ENCODE measurements at regions not wholly inside any gene's neighbourhood (a gene's known extent, or its start where the extent isn't known, plus 50 kb on each side); places are given as distances from the start of the nearest gene placed in this dataset.

DNA sequence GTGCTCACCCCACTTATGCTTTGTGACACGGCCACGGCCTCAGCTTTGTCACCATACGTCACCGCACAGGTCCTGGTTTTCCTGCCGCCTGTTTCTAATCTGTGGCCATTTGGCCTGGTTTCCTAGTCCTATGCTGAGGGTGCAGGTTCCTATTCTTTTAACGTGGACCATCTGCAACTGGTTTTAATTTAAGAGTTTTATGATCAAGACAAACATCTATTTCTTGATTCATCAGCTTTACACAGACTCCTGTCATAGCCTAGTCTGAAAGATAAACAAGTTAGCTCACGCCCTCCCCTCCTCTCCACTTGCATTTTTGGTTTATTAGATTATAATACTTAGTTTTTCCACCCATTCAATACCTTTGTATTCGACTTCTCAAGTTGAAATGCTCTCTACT, 97.5 kb upstream of the RPS6KA2 start:
- TF ChIP-seq CTCF (IDR thresholded peaks at IDR 0.05) = no peak
- no peak for TF ChIP-seq POLR2A (IDR thresholded peaks at IDR 0.05)
- H3K36me3 ChIP-seq = no peaks in the 10 kb centered on the region
- no peak for DNase-seq
- H3K27ac ChIP-seq = no peak overlapping the region
- H3K27me3 ChIP-seq = no peaks in the 10 kb centered on the region
- H3K9me3 ChIP-seq = no peaks in the 10 kb centered on the region
- no peak overlapping the region for H3K4me3 ChIP-seq
- no peaks in the 10 kb centered on the region for H3K4me1 ChIP-seq

DNA sequence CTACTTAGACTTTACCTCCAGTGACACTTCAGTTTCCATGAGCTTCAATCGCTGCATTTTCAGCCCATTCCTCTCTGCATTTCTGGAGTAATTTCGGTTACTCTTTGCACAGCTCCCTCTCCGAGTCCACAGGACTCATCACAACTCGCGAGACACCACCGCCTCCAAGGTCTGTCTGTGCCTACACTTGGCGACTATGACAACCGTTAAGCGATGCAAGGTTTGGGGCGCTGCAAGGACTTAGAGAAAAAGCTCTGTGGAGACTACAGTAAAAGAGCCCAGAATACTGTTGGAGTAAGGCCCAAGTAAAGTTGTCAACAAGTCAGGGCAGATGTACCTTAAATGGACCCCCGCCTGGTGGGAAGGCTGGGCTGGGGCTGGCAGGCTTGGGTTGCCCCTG, 95.7 kb upstream of the RPS6KA2 start:
- TF ChIP-seq CTCF (IDR thresholded peaks at IDR 0.05) = no peak
- no peak for TF ChIP-seq POLR2A (IDR thresholded peaks at IDR 0.05)
- H3K27ac ChIP-seq = no peak overlapping the region
- DNase-seq = no peak

DNA sequence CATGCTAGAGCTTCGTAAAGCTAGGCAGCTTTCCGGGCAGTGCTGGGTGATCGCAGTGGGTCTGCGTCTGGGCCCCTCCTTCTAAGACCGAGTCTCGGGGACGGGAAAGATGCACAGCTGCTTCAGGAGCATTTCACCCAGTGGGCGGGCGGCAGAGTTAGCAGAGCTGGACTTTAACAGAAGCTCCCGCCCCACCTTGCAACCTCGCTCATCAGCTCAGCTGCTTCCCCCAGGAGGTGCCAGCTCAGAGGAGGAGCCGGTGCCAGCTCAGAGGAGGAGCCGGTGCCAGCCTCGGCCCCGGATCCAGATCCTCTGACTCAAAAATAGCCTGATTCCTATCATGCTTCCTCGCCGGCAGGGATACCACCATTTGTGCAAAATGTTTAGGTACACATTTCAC, 94.5 kb upstream of the RPS6KA2 start:
- Histone ChIP-seq H3K9me3 (no peaks in the 10 kb centered on the region), H3K36me3 (no peaks in the 10 kb centered on the region), H3K4me3 (no peak overlapping the region), H3K4me1 (no peaks in the 10 kb centered on the region), H3K27ac (no peak overlapping the region), H3K27me3 (no peaks in the 10 kb centered on the region)
- DNase-seq = peak in 1 of 3 donors; percentile 10
- TF ChIP-seq POLR2A (IDR thresholded peaks at IDR 0.05) (no peak), CTCF (IDR thresholded peaks at IDR 0.05) (no peak)

More for the DNA sequence above, 95.7 kb upstream of the RPS6KA2 start:
- Histone ChIP-seq H3K4me3 (no peak overlapping the region), H3K9me3 (no peaks in the 10 kb centered on the region), H3K4me1 (no peaks in the 10 kb centered on the region), H3K36me3 (no peaks in the 10 kb centered on the region), H3K27me3 (no peaks in the 10 kb centered on the region)

DNA sequence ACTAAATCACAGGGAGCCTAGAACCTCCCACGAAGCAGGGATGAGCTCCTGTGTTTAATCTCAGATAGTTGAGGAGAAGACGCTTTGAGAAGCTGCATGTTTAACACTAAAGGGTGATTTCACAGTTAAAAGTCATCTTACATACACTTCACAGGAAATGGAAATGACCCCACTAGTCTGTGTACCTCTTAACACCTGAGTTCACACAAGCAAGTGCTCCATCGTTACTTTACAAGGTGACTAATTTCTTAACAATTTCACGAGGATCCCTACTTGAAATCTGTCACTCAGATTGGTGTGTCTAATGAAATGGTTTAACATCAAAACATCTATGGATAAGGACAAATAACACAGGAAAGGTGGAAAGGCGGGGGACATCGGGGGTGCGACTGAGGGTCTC, 93.8 kb upstream of the RPS6KA2 start:
- Histone ChIP-seq H3K9me3 (no peaks in the 10 kb centered on the region), H3K27ac (no peak overlapping the region), H3K4me3 (no peak overlapping the region), H3K27me3 (no peaks in the 10 kb centered on the region), H3K36me3 (no peaks in the 10 kb centered on the region), H3K4me1 (no peaks in the 10 kb centered on the region)
- no peak for DNase-seq
- TF ChIP-seq CTCF (IDR thresholded peaks at IDR 0.05) (no peak), POLR2A (IDR thresholded peaks at IDR 0.05) (no peak)

DNA sequence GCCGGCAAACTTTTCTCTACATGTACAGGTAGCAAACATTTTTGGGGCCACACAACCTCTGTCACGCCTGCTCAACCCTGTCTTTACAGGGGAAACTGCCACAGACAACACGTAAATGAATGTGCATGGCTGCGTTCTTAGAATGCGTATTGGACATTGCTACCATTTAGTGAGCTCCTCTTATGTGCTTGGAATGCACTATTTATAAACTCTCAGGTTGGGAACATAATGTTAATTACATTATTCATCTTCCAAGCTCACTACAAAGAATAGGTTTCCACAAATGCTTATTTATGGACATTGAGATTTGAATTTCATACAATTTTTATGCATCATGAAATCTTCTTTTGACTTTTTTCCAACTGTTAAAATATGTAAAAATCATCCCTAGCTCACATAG, 92.0 kb upstream of the RPS6KA2 start:
- H3K27me3 ChIP-seq = no peaks in the 10 kb centered on the region
- H3K36me3 ChIP-seq = no peaks in the 10 kb centered on the region
- no peaks in the 10 kb centered on the region for H3K4me1 ChIP-seq
- H3K27ac ChIP-seq = no peak overlapping the region
- no peaks in the 10 kb centered on the region for H3K9me3 ChIP-seq
- TF ChIP-seq POLR2A (IDR thresholded peaks at IDR 0.05) = no peak
- no peak for TF ChIP-seq CTCF (IDR thresholded peaks at IDR 0.05)
- DNase-seq = no peak
- no peak overlapping the region for H3K4me3 ChIP-seq

GRCh38 chr6:166718516-166718915, 91.5 kb upstream of the RPS6KA2 start:
- no peak for TF ChIP-seq POLR2A (IDR thresholded peaks at IDR 0.05)
- no peak for TF ChIP-seq CTCF (IDR thresholded peaks at IDR 0.05)
- no peak overlapping the region for H3K27ac ChIP-seq

More at GRCh38 chr6:166718516-166718915, 91.5 kb upstream of the RPS6KA2 start:
- Histone ChIP-seq H3K4me1 (no peaks in the 10 kb centered on the region), H3K27me3 (no peaks in the 10 kb centered on the region), H3K36me3 (no peaks in the 10 kb centered on the region), H3K4me3 (no peak overlapping the region), H3K9me3 (no peaks in the 10 kb centered on the region)
- DNase-seq = no peak
